Ovary (tissue), 3 donors: ENCODE measurements at regions not wholly inside any gene's neighbourhood (a gene's known extent, or its start where the extent isn't known, plus 50 kb on each side); places are given as distances from the start of the nearest gene placed in this dataset.

Experiments
- CTCF ChIP-seq, 3 donors: fragments of 450-650 bp in 2 of 3; fragments of 200-600 bp in 1 of 3; IDR thresholded peaks; one replicate each; pipeline versions ENCODE4 v1.5.1 to v1.8.0; 2016 to 2022; ENCODE audit warnings: antibody characterized with exemption in 3 of 3, mild to moderate bottlenecking in 1 of 3
- EP300 ChIP-seq: sonication (generic); formaldehyde crosslinking; IDR thresholded peaks from one replicate; pipeline ENCODE4 v1.6.1; 2017; ENCODE audit warnings: antibody characterized with exemption
- POLR2A ChIP-seq: fragments of 450-650 bp; IDR thresholded peaks from one replicate; pipeline ENCODE4 v1.6.1; 2017; ENCODE audit warnings: antibody characterized with exemption, mild to moderate bottlenecking, moderate library complexity
- donor health status: DM: no; HTN: no; CAD: no.

- TF ChIP-seq CTCF (IDR thresholded peaks at IDR 0.05), result no peak
- TF ChIP-seq POLR2A, result no peak
- no peak for TF ChIP-seq EP300
These were observed 210.5 kb upstream of the DIAPH2 start for GRCh38 chrX:96474029-96474740.
